Posterior cingulate gyrus (tissue), 11 donors: ENCODE measurements at regions not wholly inside any gene's neighbourhood (a gene's known extent, or its start where the extent isn't known, plus 50 kb on each side); places are given as distances from the start of the nearest gene placed in this dataset.

Source experiments
- DNase-seq, 10 donors: peaks; one replicate each; pipeline versions ENCODE4 v3.0.0 to v3.0.0-alpha.2; 2020 to 2021; ENCODE audit warnings: mixed read lengths in 3 of 10
- intact Hi-C: fragments of 100-400 bp; cut with DNase I; formaldehyde crosslinking; loops from one replicate; pipeline ENCODE4 v1.15.1; 2023

DNA sequence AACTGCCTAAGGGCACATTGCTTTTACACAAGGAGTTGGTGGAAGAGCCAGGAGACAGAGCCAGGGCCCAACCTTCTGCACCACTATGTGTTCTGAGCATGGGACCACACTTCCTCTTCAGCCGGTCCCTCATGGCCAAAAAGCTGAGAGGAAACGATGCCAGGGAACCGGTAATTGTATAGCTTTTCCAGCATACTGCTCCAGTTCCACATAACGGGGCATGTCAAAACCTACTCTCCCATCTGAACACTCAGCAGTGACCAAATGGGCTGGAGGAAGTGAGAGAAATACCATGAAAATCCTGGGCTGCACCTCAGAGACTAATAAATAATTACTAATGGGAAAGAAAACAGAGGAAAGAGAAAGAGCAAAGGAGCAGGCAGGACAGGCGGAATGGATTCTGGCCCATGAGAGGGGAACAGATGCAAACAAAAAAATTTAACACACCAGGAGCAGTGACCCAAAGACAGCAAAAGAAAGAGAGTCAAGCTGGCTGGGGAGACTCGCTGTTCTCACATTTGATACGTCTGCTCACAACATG is 52.0 kb upstream of the BMP2 start:
- no peak for DNase-seq
- intact Hi-C loops: no loop called here

DNA sequence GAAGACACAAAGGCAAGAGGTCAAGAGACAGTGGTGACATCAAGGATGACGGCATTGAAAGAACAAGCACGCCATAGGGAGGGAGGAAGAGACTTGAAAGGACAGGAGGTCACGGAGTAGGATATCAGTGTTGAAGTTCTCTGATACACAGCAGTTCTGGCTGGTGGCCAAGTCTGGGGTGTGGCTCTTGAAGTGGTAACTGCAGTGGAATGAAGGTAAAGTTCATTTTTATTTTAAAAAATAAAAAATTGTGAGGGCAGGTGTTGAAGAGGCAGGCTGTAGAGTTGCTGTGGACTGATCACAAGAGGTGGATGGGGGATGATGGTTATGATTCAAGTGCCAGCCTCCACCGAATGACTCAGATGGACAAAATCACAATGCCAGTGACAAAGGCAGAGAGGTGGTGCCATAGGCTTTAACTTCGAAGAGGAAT is 53.2 kb upstream of the BMP2 start:
- no peak for DNase-seq
- intact Hi-C loops: no loop called here

DNA sequence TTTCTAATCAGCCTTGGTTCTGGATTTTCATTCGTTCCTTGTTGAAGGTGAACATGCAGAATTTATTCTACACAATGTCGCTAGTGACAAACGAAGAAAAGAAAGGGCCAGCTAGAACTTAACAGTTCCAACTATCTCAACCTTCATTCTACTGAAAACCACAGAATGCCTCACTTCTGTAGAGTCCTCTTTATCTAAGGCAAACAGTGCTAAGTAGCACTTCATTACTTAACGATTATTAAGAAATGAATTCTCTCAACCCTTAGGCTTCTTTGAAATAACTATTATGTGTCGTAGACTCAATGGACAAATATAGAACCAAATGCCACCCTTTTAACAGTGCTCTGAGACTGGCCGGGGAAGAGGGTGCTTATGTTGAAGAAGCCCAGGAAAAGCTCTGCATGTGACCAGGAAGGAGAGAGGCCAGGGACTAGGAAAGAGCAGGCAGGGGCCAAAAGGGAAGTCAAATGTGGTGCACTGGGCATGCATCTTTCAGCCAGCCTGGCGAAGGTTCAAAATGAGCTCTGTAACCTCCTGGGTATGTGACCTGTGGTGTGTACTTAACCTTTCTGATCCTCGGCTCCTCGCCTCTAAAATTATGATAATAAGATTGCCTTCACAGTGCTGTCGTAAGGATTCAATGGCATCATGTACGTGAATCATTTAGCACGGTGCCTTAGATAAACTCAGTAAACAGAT is 55.4 kb upstream of the BMP2 start:
- DNase-seq: no peak
- intact Hi-C loops: no loop called here

DNA sequence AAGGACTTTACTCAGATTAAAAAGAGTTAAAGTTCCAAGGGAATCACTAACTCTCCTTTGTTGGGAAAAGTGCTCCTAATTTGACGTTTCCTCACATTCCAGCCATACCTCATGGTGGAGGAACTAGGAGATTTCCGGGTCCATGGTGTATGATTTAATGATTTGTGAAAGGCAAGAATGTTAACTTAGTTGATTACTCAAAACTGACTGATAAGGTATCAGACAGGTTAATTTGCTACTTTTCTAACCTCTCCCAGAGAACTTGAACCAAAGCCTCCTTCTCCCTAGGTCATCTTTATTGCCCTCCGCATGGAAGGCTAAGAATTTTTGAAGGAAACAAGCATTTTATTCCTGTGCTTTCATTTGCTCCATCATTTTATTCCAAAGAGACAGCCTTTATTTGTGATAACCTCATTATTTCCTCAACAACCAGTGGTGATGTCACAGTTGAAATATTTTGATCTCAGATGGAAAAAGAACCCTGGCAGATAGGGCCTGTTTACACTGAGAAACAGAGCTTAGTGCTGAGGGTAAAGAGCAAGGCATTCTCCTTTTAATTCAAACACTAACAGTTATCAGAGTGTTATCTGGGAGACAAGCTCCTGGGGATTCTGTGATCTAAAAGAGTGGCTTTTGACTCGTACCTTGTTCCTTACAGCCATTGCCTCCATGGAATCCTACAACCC is 57.4 kb upstream of the BMP2 start:
- intact Hi-C loops: no loop called here
- DNase-seq: no peak

DNA sequence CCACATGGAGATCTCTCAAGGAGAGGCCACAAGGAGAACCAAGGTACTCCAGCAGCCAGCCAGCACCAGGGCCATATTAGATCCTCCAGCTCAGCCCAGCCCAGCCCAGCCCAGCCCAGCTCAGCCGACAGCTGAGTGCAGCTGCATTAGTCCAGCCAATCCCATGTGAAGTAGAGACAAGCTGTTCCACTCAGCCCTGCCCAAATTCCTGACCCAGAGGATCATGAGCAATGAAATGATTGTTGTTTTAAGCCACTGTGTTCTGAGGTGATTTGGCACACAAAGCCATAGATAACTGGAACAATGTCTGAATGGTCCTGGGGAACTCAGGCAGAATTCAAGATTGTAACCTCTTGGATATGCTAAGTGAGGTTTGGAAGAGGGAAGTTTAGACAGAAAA is 59.5 kb upstream of the BMP2 start:
- intact Hi-C loops: no loop called here
- DNase-seq: no peak

DNA sequence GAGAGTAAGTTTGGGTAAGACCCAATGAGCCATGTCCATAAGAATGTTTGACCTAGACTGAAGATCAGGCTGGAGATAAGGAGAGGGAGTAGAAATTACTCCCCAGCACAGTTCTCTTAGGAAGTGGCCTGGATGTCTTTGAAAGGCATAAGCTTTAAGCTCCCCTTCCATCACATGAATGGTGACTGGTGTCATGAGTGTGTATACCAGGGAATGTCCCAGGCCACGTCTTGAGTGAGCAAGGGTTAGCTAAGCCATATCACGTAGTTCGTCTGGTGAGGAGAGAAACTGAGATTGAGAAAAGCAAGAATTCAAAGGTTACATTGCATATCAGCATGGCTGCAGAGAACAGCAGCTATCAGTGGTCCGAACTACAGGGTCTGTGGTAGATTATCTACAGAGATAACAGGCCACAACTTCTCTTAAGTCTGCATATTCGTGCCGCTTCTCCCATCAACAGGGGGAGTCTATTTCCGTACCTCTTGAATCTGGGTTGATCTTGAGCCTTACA is 60.1 kb upstream of the BMP2 start:
- no peak for DNase-seq
- intact Hi-C loops: no loop called here

DNA sequence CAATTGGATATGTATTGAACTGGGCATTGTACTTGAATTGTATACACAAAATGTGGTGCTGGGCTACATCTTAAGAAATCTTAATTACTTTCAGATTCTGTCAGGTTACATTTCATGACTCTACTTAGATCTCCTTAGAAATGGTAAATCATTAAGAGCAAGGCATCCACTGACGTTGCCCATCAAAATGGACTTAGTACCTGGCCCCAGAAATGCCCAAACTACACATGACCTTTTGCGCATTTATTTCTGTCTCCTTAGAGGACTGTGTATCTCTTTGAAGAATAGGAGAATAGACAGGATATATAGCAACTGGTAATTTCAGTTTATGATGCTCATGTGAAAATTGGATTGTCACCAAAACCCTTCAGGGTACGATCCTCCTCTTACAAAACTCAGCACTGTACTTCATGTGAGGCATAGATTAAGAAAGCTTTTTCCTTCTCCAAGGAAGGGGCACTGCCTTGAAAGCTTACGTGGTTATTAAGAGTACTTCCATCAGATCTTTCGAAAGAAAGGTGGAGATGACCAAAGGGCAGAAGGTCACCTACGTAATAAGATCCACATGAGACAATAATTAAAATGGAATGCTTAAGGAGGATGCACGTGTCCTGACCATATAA is 61.4 kb upstream of the BMP2 start:
- intact Hi-C loops: no loop called here
- DNase-seq: no peak

DNA sequence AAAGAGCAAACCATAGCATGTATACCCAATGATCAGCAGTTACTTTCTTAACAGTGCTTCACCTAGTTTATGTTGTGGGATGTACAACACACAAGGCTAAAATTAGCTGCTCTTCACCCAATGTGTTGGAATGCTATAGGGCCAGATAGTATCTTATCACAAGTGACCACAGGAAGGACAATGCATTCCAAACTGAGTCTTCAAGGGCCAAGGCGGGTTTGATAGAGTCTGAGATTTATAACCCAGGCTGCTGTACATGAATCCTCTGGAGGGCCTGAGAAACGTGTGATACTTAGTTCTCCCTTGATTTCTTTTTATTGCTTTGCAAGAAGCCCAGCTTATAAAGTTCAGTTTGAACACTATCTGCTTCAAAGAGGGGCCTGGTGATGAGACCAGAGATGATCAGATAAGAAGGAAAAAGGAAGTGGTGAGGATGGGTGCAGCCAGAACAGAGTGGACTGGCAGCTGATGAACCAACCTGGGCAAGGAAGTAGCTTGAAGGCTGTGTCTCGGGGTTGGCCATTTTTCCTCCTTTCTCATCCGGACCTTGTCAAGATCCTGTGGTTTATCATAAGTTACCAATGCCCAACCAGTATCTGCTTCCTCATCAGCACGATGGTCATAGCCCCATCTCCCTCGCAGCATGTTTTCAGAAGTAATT is 62.2 kb upstream of the BMP2 start:
- no peak for DNase-seq
- intact Hi-C loops: no loop called here

DNA sequence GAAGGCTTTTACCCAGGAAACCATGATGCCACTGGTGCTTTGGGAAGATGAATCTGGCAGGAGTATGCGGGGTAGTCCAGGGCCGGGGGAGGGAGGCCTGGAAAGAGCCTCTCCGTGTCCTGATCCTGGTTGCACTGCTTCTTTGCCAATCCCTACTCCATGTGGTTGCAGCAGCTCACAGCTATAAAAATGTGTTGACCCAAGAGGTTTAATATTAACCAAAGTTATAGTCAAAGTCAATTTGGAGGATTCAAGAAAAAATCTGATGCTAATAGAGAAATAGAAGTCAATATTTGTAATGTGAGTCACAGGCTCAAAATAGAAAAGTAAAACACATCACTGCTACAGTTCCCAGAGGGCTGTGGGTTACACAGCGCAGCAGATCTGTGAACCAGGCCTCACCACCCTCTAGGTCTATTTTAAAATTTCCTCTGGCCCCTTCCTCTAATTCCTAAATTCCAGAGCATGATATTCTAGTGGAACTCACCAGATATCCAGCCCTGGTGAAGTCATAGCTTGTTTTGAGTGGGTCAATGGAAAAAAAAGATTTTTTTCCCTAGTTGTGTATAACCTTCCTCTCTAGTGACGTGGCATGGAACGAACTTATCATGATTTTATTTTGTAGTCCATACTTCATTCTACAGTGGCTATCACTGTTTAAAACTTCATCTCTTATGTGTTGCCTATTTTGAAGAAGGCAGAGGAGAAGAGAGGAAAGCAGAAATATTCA is 63.2 kb upstream of the BMP2 start:
- intact Hi-C loops: no loop called here
- DNase-seq: no peak

DNA sequence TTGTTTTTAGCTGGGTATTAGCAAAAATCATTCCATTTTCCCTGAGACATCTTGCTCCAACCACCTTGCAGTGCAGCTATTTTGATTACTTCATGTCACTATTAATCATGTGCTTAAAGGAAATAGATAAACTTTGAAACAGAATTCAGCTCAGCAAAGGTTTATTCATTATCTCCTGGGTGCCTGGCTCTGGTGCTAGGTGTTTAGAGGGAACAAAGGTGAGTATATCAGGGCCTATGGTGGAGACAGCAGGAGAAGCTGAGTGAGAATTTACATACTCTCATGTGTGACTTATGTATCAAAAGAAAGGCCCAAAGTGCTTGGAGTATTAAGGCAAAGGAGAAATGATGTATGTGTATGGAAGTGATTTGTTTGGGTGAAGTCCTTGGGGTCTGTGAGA is 63.8 kb upstream of the BMP2 start:
- DNase-seq: no peak
- intact Hi-C loops: no loop called here

DNA sequence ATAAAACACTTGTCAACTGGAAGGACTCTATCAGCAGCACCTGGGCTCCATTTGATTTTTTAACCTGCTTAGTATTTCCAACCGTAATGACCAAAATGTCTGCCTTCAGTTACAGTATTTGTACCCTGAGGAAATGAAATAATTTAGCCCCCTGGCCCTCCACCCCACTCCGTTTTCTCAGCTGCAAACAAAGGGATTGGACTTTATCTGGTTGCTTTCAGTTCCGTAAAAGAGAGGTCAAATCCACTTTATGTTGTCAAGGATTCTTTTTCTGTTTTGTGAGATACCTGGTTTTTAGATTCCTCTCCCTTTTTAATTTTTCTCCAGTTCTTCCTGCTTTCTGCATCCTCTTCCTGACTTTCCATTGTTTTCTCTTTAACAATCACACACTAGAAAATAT is 64.4 kb upstream of the BMP2 start:
- DNase-seq: no peak
- intact Hi-C loops: no loop called here

DNA sequence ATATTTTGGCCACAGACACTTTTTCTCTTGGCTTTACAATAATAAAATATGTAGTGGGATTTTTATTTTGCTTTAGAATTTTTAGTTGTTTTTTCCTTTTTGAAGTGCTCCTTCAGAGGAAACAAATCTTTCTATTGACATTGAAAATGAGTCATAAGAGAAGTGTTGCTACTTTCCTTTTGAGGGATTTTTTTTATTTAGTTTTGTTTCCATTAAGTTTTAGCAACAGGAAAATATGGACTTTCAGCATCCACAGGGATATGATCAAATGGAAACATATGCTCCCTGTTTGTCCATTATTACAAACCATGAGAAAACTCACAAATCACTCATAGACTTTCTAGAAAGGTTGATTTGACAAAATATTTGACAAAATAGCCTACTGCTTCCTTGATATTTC is 65.3 kb upstream of the BMP2 start:
- intact Hi-C loops: no loop called here
- no peak for DNase-seq

DNA sequence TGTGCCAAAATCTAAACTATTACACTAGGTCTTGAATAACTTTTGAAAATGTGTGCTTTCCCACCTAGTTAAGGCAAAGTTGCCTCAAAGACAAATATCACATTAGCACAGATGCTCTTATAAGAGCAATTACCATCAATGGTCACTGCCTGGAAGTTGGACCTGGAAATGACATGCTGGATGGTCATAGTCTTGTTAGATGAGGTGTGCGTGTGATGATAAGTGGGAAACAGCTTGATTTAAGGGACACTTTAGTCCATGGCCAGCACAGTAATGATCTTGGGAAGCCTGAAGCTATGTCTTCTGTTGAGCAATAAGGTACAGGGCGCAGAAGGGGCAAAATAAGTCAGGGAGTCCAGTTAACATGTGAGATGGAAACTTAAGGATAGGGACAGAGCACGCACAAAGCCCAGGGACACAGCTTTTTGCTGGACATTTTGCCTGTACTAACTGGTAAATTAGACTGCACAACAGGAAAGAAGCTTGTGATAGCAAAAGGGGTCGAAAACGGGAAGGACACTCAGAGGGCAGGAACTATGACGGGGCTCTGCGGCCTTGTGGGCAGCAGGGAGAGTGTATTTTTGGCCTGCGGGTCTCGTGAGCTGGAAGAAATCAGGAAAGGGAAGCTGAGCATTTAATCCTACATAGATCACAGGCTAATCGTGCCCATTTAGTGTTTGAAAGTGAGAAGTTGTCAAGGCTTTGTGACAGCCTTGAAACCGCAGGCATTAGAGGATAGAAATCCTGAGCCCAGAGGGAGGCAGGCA is 66.7 kb upstream of the BMP2 start:
- DNase-seq: no peak
- intact Hi-C loops: no loop called here

DNA sequence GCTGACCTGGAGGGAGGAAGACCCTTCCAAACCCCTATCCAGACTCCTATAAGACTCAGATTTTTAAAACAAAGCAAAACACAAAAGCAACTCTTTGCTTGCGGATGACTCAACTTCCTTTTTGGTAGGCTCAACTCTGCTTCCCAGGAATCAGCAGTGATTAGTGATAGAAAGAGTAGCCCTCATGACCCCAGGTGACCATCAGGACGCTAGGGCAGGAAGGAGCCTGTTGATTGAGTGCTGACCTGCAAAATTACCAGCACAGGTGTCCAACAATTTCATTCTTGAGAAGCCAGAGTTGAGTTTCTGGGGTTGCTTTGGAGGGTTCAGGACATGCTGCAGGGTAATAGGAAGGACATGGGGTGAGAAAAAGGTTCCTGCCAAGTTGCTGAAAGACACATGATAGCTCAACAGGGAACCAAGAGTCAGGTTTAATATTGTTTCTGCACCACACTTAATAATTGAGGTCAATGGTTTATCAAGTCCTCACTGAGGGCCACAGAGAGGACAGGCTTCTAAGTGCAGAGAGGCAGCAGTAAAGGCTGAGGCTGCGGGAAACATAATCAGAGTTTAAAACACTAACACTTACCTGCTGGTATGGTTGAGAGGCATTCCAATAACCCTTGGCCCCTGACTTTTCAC is 67.4 kb upstream of the BMP2 start:
- no peak for DNase-seq
- intact Hi-C loops: no loop called here

DNA sequence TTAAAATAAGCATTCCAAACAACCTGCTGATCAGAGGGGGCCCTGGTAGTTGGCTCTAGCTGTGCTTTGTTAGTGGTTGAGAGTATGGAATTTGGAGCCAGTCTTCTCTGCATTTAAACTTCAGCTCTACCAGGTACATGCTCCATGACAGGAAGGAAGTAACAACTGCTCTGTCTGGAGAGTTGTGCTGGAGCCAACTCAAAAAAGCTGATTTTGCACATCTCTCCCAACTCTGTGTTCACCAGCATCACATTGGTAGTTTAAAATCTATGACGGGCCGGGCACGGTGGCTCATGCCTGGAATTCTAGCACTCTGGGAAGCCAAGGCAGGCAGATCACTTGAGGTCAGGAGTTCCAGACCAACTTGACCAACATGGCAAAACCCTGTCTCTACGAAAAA is 68.8 kb upstream of the BMP2 start:
- intact Hi-C loops: no loop called here
- DNase-seq: no peak

DNA sequence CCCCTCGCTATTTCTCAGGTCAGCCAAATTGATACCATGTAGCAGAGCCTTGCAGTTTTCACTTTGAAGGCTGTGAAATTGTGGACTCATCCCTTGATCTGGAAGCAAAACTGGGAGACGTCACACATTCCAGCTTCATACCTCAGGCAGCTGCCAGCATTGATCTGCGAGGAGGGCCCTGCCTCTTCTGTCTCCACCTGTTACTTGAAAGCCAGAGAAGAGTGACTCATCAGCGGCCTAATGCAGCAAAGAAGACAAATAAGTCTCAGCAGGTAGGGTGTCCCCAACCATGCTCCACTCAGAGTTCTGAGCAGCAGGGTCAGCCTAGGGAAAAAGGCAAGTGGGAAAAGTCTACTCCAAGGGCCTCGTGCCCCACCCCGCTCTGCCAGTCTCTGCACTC is 69.4 kb upstream of the BMP2 start:
- DNase-seq: no peak

DNA sequence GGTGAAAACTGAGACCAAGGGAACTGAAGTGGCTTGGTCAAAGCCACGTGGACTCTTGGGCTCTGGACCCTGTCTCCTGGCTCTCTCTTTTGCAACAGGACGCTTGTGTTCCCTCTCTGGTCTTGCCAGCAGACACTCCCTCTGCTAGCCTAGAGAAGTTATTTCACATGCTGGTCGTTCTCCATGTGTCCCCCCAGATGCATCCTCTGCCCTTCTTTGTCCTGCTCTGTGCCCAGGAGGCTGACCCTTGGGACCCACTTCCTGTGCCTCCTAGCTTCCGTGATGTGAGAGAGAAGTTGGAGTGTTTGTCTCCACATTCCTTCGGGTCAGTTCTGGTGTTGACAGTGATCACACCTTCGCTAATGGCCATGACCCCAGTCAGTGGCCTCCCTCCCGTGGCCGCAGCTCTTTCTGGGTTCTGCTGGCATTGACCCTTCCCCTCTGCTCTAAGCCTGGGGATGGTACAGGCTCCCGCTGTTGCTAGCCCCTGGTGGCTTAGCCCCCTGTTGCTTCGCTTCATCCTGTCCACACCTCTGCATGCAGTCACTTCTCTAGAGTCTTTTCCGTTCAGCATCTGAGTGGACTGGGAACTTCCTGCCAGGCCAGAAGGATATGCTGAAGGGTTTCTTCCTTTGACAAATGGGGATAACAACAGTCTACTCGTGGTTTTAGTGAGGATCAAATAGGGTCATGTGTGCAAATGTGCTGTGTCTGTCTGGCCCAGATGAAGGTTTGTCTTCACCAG is 70.1 kb upstream of the BMP2 start:
- intact Hi-C loops: no loop called here
- no peak for DNase-seq

More for the DNA sequence above, 69.4 kb upstream of the BMP2 start:
- intact Hi-C loops: no loop called here

DNA sequence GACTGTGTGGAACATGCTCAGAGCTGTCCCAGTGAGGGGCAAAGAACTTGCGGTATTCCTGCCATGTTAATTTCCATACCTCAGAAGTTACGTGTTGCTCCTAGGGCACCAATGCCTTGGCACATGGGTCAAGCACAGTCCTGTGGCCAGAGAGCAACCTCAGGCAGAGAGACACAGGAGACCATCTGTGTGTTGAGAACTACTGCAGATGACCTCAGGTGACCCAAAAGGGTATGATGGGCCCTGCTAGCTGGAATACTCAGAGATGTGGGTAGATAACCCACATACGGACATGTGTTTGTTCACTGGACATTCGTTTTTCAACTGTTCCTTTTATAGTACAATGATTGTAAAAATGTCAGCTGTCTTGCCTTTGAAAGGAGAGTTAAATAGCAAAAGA is 71.5 kb upstream of the BMP2 start:
- intact Hi-C loops: no loop called here
- DNase-seq: no peak
